ENCODE measurements at regions not wholly inside any gene's neighbourhood (a gene's known extent, or its start where the extent isn't known, plus 50 kb on each side); places are given as distances from the start of the nearest gene placed in this dataset.

DNA sequence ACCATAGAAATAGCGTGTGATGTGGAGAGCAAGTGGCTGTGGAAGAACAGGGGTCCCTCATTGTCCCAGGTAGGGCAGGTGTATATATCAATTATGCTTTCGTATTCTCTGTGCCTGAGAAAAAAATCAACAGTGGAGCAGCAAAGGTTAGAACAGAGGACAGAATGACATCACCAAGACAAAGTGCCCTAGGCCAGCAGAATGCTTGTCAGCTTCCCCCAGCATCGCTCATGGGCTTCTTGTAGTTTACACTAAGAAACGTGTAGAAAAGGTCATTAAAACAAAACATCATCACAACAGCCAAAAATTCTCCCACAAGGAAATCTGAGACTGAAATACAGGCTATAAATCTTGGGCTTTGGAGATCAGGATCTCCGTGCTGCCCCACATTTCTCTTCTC is 288.0 kb downstream of the TDRD15 start:
- no peak for DNase-seq (ENCODE audit: extremely low spot score)
- TF ChIP-seq FOXA1 (IDR thresholded peaks at IDR 0.05) (no peak), SUZ12 (IDR thresholded peaks at IDR 0.05) (no peak), NFRKB (IDR thresholded peaks at IDR 0.05) (no peak), FOXM1 (IDR thresholded peaks at IDR 0.05; ENCODE audit: borderline replicate concordance) (no peak), FOXK2 (IDR thresholded peaks at IDR 0.05) (no peak), ZNF384 (IDR thresholded peaks at IDR 0.05) (no peak), CTBP1 (IDR thresholded peaks at IDR 0.05; ENCODE audit: borderline replicate concordance) (no peak), L3MBTL2 (conservative IDR thresholded peaks at IDR 0.05) (no peak), LEF1 (IDR thresholded peaks at IDR 0.05; ENCODE audit: borderline replicate concordance) (no peak), ARNT (IDR thresholded peaks at IDR 0.05) (no peak), TARDBP (IDR thresholded peaks at IDR 0.05) (no peak), SP1 (IDR thresholded peaks at IDR 0.05) (no peak)
- TF ChIP-seq, protein P1, sequence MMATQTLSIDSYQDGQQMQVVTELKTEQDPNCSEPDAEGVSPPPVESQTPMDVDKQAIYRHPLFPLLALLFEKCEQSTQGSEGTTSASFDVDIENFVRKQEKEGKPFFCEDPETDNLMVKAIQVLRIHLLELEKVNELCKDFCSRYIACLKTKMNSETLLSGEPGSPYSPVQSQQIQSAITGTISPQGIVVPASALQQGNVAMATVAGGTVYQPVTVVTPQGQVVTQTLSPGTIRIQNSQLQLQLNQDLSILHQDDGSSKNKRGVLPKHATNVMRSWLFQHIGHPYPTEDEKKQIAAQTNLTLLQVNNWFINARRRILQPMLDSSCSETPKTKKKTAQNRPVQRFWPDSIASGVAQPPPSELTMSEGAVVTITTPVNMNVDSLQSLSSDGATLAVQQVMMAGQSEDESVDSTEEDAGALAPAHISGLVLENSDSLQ (IDR thresholded peaks at IDR 0.05), result no peak
- POLR2A ChIA-PET, result no interaction called here
- CTCF ChIA-PET, result interaction anchor here (0.7 kb wide), 1 partner anchor 10 kb away, joined by 3 read pairs; no protein-coding TSS in a partner anchor

DNA sequence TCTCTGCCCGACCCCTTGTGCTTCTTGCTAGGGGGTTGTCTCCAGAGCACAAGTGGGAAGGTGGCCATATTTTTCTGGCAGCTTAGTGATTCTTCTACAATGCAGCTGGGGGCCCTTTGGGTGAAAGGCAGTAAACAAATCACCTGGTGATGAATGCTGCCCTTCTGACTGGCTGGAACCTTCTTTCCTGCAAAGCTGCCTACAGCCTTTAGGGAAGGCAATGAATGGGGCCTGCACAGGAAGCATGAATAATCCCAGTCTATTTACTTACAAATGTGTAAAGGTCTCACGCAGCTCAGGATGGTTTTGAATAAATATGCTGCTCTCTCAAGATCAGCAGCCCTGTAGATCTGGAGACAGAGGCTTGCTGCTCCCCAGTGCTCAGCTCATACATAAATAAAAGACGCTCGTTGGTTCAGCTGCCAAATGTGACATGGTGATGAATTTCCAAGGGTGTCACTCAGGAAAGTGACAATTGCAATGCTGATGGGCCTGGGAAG is 289.2 kb downstream of the TDRD15 start:
- TF ChIP-seq ZNF384 (IDR thresholded peaks at IDR 0.05) (no peak), FOXA1 (IDR thresholded peaks at IDR 0.05) (no peak)
- ChIA-PET CTCF (no interaction called here), POLR2A (no interaction called here)
- DNase-seq (ENCODE audit: extremely low spot score), result no peak

DNA sequence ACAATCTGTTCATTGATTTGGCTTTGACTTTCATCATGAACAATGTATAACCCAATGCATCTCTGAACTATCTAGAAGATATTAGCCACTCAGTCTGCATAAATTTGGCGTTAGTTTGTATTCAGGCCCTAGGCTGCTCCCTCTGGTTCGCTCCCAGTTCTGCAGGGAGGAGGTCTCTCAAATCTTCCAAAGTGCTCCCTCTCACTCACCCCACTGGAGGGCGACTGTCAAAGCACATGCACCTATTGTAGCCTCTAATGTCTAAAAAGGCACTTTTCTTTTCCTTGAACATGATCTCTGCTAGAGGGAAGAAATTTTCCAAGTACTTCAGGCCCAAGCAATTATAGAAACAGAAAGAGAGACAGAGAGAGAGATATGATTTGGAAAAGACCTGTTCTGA is 291.5 kb downstream of the TDRD15 start:
- POLR2A ChIA-PET, result no interaction called here
- CTCF ChIA-PET, result no interaction called here
- TF ChIP-seq CTBP1 (IDR thresholded peaks at IDR 0.05; ENCODE audit: borderline replicate concordance) (no peak), HDGF (IDR thresholded peaks at IDR 0.05; ENCODE audit: borderline replicate concordance) (no peak), L3MBTL2 (conservative IDR thresholded peaks at IDR 0.05) (no peak)
- DNase-seq (ENCODE audit: extremely low spot score), result peak; percentile 21

DNA sequence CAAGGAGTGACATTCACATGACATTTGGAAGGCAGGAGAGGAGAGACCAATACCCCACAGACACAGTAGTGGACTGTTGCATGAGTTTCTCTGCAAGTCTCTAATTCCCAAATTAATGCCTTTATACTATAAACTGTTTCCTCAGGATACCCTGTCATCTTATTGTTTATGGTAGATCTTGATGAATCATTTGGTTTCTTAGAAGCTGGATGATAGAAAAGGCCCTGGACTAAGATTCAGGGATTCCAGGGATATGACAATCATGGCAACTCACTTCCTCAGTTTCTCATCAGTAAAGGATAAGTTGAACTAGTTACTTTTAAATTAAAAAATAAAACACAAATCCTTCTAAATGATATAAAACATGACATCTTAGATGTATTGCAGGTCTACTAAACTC is 292.5 kb downstream of the TDRD15 start:
- ChIA-PET CTCF (no interaction called here), POLR2A (no interaction called here)
- no peak for DNase-seq (ENCODE audit: extremely low spot score)
- TF ChIP-seq CTBP1 (IDR thresholded peaks at IDR 0.05; ENCODE audit: borderline replicate concordance) (no peak), SUZ12 (IDR thresholded peaks at IDR 0.05) (no peak), HDGF (IDR thresholded peaks at IDR 0.05; ENCODE audit: borderline replicate concordance) (no peak), ARNT (IDR thresholded peaks at IDR 0.05) (no peak), ELF4 (IDR thresholded peaks at IDR 0.05) (no peak), ZNF384 (IDR thresholded peaks at IDR 0.05) (no peak)

DNA sequence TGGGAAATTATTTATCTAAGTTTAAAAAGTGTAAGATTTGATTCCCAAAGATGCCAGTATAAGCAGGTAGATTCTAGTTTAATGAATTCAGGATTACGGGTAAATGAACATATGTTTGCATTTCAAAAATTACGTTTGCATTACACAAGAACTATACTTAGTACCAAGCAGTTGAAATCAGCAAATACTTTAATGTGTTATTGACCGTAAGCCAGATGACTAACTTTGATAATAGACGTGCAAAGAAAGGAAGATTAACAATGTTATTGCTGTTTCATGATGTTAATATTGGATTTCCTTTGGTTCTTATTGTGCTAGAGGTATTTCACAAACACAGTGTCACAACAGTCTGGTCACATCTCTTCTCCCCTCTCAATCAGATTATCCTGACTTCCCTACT is 294.7 kb downstream of the TDRD15 start:
- CTCF ChIA-PET, result no interaction called here

DNA sequence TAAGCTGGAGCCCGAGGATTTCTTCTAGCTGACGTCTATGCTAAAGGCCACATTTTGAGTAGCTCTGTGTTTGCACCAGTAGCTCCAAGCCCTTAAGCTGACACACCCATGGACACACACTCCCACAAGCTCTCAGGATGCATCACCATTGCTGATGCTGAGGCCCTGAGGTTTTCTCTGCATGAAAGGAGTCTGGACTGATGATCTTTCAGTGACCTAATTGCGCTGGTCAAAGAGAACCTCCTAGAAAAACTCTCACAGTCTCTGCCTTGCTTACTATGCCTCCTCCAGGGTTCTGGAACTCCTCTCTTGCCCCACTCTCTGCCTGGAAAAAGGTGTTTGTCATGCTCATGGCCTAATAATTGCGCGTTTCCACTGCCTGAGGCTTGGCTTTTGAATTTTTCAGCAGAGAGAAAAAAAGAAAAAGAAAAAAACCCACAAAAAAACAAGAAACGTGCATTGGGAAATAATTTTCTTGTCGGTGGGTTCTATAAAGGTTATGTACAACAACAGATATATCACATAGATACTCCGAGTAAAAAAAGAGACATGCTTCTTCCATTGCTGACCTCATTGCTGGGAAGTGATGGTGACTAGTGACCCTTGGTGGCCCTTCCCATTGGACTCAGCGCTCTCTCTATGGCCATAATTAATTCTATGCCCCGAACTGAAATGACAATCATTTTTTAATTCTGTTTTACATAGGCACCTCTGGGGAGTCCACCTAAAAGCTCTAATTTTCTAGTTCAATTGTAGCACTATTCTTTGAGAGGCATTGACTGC is 297.0 kb downstream of the TDRD15 start:
- TF ChIP-seq BHLHE40 (IDR thresholded peaks at IDR 0.05; ENCODE audit: borderline replicate concordance), result no peak
- no peak for TF ChIP-seq ZNF384 (IDR thresholded peaks at IDR 0.05)
- no peak for TF ChIP-seq FOXK2 (IDR thresholded peaks at IDR 0.05)
- TF ChIP-seq LEF1 (IDR thresholded peaks at IDR 0.05; ENCODE audit: borderline replicate concordance), result no peak
- TF ChIP-seq HDGF (IDR thresholded peaks at IDR 0.05; ENCODE audit: borderline replicate concordance), result no peak
- TF ChIP-seq, protein P1 (IDR thresholded peaks at IDR 0.05), result no peak
- no peak for TF ChIP-seq TARDBP (IDR thresholded peaks at IDR 0.05)
- CTCF ChIA-PET, result interaction anchor here (0.6 to 1.1 kb wide), 2 partner anchors 191 to 936 kb away, joined by 3 read pairs; no protein-coding TSS in a partner anchor
- no peak for DNase-seq (ENCODE audit: extremely low spot score)
- POLR2A ChIA-PET, result no interaction called here

More for the DNA sequence above, 294.7 kb downstream of the TDRD15 start:
- DNase-seq (ENCODE audit: extremely low spot score), result no peak
- TF ChIP-seq SUZ12 (IDR thresholded peaks at IDR 0.05), result no peak
- TF ChIP-seq FOXK2 (IDR thresholded peaks at IDR 0.05), result no peak
- no peak for TF ChIP-seq ELF4 (IDR thresholded peaks at IDR 0.05)
- TF ChIP-seq TARDBP (IDR thresholded peaks at IDR 0.05), result no peak
- no peak for TF ChIP-seq FOXM1 (IDR thresholded peaks at IDR 0.05; ENCODE audit: borderline replicate concordance)
- no peak for TF ChIP-seq HDGF (IDR thresholded peaks at IDR 0.05; ENCODE audit: borderline replicate concordance)
- TF ChIP-seq CTBP1 (IDR thresholded peaks at IDR 0.05; ENCODE audit: borderline replicate concordance), result no peak
- no peak for TF ChIP-seq SP1 (IDR thresholded peaks at IDR 0.05)
- POLR2A ChIA-PET, result no interaction called here

DNA sequence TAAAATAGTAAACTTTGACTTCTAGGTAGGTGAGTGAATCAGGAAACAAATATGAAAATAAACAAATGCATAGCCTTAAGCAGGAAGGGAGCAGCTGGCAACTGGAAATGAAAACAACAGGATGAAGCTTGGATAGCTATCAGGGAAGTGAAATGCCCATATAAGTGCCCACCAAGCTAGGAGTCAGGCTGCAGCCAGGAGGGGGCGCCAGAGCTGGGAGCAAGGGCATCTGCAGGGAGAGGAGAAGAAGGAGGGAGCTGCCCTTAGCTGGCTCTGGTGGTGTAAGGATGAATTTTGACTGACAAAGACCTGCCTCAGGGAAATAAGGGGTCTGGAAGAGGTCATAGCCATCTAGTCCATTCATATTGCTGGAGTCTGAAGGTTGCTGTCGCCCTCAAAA is 298.3 kb downstream of the TDRD15 start:
- CTCF ChIA-PET, result interaction anchor here (0.6 to 1.5 kb wide), 6 partner anchors 10 to 935 kb away, joined by 3 to 4 read pairs (median 3); no protein-coding TSS in a partner anchor
- DNase-seq (ENCODE audit: extremely low spot score), result peak; percentile 51
- TF ChIP-seq ZNF384 (IDR thresholded peaks at IDR 0.05) (no peak), FOXA1 (IDR thresholded peaks at IDR 0.05) (no peak), SP1 (IDR thresholded peaks at IDR 0.05) (no peak), BHLHE40 (IDR thresholded peaks at IDR 0.05; ENCODE audit: borderline replicate concordance) (no peak)
- POLR2A ChIA-PET, result no interaction called here
